GM12878 (cell line): ENCODE measurements at regions not wholly inside any gene's neighbourhood (a gene's known extent, or its start where the extent isn't known, plus 50 kb on each side); places are given as distances from the start of the nearest gene placed in this dataset.

Source experiments
- CTCF ChIP-seq, 3 experiments: IDR thresholded peaks in 2 of 3; conservative IDR thresholded peaks in 1 of 3; 2 replicates each; pipeline ENCODE4 v1.5.1; 2011; ENCODE audit warnings: low read depth in 3 of 3, low read length in 3 of 3, mild to moderate bottlenecking in 3 of 3, control low read depth in 2 of 3, moderate library complexity in 2 of 3, inconsistent platforms in 1 of 3, mixed read lengths in 1 of 3; ENCODE audit not compliant: control insufficient read depth in 2 of 3, insufficient read depth in 1 of 3; ENCODE audit errors: extremely low read depth in 1 of 3
- ETV6 ChIP-seq, 2 experiments: fragments of 450-650 bp in 1 of 2; IDR thresholded peaks in 1 of 2; conservative IDR thresholded peaks in 1 of 2; 2 replicates each; pipeline ENCODE4 v1.6.1; 2014; ENCODE audit warnings: antibody characterized with exemption in 1 of 2, borderline replicate concordance in 1 of 2, low read depth in 1 of 2, mild to moderate bottlenecking in 1 of 2, moderate library complexity in 1 of 2
- HSF1 ChIP-seq: fragments of 150-350 bp; IDR thresholded peaks from 2 replicates; pipeline ENCODE4 v1.6.1; 2014; ENCODE audit warnings: mild to moderate bottlenecking, low read depth, low read length
- MAX ChIP-seq: IDR thresholded peaks from 2 replicates; pipeline ENCODE4 v1.6.1; 2012; ENCODE audit warnings: low read depth, low read length, improper control_type of control experiment
- USF2 ChIP-seq: IDR thresholded peaks from 2 replicates; pipeline ENCODE4 v1.6.1; 2011; ENCODE audit warnings: low read depth, low read length, improper control_type of control experiment, borderline replicate concordance

- TF ChIP-seq ETV6 (conservative IDR thresholded peaks at IDR 0.05 in 1 of 2, IDR thresholded peaks at IDR 0.05 in 1 of 2; ENCODE audit: borderline replicate concordance in 1 of 2, low read depth in 1 of 2) (no peak), CTCF (IDR thresholded peaks at IDR 0.05 in 2 of 3, conservative IDR thresholded peaks at IDR 0.05 in 1 of 3; ENCODE audit: control insufficient read depth in 2 of 3, extremely low read depth in 1 of 3, insufficient read depth in 1 of 3, low read depth in 3 of 3, low read length in 3 of 3) (no peak), HSF1 (no peak), USF2 (no peak), MAX (no peak)
Observed at GRCh38 chr1:38337711-38338110, 291.1 kb upstream of the POU3F1 start.
